Hematopoietic multipotent progenitor cell treated with erythropoietin and hydrocortisone succinate and interleukin-3 and kit ligand, for 6 days (in vitro differentiated cells): ENCODE measurements at regions not wholly inside any gene's neighbourhood (a gene's known extent, or its start where the extent isn't known, plus 50 kb on each side); places are given as distances from the start of the nearest gene placed in this dataset.
A peak's percentile ranks its signal among the peaks of the same experiment; 100 is the strongest.

Source experiments
- DNase-seq: peaks from one replicate; pipeline ENCODE4 v3.0.0-alpha.2; 2015

- no peak for DNase-seq
Measured at GRCh38 chr9:87259543-87260518, 237.8 kb upstream of the DAPK1 start.

- DNase-seq, result peak; percentile 8
Measured at GRCh38 chr9:87263291-87263690, 234.4 kb upstream of the DAPK1 start.

DNA sequence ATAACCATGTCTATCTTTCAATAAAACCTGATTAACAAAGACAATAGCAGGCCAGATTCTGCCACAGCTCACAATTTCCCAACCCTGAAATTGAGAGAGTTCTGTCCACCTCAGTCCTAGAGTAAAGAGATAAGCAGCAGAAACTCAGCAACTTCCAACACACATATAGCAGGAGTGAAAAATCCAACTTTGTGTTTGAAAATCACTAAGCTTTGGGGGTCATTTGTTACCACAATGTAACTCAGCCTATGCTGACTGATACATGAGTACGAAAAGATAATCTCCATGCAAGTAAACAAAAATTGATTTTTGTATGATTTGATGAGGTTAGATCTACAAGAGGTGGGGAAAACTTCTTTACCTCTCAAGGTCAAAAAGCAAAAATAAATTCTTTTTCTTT lies 231.0 kb upstream of the DAPK1 start:
- no peak for DNase-seq

DNA sequence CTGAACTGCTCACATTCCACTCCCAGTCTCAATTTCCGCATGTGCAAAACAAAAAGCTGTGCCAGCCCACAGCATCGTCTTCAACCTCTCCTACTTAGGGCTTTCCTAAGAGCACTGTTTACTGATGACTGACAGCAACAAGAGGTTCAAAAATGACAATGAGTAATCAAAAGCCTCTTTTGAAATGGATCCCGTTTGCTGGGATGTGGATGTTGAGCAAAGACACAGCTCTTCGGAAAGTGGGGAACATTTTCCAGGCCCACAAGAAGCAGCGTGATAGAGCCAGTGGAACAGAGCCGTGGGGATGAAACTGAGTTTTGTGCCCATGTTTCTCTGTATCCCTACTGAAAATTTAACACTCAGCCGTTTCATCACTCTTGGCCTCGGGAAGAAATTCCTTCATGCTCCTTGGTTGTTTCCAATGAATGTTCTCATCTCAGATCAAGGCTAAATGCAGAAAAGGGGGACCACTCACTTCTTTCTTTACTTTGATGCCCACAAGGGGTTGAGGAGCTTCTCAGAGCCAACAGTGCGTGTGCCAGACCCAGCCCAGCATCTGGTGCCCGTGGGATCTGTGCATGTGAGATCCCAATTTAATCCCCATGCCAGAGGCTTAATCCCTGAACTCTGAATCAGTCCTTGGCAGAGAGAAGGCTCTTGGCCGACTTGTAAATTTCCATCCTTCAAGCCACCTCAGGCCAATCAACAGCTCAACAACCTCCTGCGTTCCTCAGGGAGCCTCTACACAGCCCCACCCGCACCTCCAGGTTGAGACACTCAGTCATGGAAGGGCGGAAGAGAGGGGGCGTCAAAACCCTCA lies 230.2 kb upstream of the DAPK1 start:
- no peak for DNase-seq

DNA sequence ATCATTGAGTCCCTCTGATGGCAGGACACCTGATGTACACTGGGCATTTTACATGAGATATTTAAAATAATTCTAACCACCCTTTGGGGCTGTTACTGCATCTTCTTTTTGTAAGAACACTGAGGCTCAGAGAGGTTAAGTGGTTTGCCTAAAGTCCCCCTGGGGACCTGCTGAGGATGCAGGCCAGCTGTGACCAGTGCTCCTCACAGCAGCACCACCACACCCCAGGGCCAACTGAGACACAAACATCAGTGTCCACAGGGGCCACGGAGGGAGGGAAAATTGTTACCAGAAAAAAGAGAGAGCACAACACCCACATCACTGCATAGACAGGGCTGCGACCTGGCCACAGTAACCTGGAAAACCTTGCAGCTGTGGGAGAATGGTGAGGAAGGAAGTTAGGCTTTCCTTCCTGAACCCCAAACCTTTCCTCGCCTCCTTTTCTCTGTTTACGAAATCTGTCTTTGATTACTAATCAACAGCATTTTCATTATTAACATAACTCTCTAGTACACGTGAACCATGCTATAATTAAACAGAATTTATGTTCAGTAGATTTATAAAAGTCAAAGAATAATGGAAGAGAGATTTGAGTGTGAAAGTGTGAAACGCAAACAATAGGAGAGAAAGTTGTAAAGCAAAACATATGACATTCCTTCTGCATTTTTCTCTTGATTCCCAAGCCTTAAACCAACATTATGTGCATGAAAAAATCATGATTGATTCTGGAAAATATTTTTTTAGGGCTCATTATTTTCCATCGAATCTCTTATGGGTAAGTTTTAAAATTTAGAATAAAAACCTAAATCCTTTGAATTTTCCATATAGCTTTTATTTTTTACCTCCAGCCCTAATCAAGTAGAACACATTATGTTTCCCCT lies 228.1 kb upstream of the DAPK1 start:
- DNase-seq, result no peak

DNA sequence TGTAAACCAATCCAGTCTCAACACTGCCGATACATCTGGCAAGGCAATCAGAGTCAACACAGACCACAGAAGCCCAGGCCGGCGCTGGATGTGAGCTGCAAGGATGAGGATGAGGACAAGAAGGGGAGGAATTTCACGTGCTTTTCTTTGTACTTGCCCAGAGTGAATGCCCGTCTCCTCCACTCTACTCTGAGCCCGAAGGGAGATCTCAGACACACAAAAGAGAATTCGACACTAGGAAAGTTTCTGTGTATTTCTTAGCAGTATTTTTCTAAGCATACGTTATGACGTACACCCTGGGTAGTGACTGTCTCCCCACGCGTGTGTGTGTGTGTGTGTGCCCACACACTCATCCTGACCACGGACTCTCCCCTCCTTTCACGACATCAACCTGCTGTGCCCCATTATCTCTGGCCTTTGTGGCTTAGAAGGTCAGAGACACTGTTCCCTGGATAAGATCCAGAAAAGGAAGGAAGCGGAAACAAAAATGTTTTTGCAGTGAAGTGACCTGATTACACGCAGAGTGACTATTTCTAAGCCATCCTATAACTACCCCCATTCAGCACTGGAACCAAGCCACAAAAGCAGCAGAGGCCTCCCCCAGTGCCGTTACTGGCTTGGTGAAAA lies 227.3 kb upstream of the DAPK1 start:
- DNase-seq, result no peak

- no peak for DNase-seq
Measured at GRCh38 chr9:87270848-87271234, 226.8 kb upstream of the DAPK1 start.

- no peak for DNase-seq
Measured at GRCh38 chr9:87271696-87272477, 225.8 kb upstream of the DAPK1 start.

- no peak for DNase-seq
Measured at GRCh38 chr9:87275047-87275725, 222.5 kb upstream of the DAPK1 start.

GRCh38 chr9:87276327-87276841 lies 221.3 kb upstream of the DAPK1 start:
- no peak for DNase-seq

GRCh38 chr9:87276851-87277261 lies 220.8 kb upstream of the DAPK1 start:
- no peak for DNase-seq

DNA sequence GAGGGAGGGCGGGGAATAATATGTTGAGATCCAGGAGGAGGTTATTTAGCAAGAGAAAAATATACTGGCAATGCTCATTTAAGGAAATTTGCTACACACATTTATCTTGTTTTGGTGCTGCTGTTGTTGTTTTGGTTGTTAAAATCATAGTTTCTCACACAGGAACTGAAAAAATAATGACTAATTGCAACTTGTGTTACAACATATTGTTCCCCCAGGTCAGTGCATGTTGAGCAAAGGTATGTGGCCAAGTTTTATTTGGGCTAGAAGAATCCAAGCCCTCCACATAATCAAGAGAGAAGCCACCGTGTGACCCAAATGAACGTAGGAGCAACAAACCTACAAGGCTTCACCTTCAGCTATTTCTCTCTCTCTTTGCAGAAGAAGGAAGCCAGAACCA lies 220.3 kb upstream of the DAPK1 start:
- DNase-seq, result no peak

GRCh38 chr9:87278971-87279733 lies 218.5 kb upstream of the DAPK1 start:
- no peak for DNase-seq

DNA sequence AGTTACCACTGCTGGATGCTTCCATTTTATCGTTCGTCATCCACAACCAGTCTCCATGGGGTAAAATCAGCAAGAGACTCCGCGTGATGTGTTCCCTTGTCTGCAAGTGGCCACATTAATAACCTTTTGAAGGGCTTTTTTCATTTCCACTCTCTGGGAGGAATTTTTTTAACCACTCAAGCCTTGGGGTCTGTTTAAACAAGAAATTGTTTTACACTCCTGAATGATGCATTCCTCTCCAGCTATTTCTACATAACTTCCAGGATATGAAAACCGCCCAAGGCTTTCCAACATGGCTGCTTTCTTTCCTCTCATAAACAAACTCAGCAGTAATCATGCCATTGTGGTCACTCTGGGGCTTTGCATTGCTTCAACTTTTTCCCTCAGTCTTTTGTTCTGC lies 217.2 kb upstream of the DAPK1 start:
- DNase-seq, result no peak

DNA sequence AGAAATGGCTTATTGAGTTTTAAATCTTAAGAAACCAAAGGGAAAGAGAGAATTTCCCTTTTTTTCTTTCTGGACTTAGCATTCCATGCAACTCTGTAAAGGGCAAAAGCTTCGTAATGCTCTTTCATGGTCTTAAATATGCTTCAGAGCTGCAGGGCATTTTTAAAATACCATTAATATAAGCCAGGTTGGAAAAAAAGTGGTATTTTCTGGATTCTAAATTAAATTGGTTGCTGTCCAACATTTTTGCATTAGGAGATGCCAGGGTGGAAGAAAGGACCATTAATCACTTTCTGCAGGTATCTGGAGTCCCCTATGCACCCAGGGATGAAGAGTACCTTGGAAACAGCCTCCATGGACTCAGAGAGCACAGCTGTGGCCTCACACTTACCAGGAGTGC lies 215.1 kb upstream of the DAPK1 start:
- no peak for DNase-seq

- DNase-seq, result no peak
Measured at GRCh38 chr9:87283585-87283984, 214.1 kb upstream of the DAPK1 start.

DNA sequence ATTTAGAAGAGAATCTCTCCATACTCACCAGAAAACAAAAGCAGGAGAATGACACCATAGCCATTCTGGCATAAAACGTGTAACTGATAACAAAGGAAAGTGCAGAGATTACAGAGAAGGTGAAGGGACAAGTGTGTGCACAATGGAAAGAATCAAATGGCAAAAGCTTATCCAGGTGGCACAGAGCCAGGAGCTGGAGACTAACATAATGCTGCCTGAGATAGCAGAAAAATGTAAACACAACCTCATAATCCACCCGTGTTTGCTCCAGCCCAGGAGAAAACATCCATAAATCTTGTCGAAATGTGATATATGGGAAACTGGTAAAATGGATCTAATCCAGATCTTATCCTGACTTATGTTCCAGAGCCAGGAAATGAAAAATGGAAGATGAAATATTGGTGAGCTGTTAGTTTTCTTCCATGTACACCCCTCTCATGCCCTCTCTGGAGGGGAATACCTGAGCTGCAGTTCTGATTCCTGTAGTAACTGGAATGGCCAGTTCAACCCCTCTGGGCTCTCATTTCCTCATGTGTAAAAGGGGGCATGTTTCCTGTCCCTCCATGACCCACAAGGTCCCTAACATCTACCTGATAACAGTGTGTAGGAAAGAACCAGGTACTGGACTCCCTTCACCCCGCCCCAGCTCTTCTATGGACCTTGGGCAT lies 212.3 kb upstream of the DAPK1 start:
- no peak for DNase-seq

DNA sequence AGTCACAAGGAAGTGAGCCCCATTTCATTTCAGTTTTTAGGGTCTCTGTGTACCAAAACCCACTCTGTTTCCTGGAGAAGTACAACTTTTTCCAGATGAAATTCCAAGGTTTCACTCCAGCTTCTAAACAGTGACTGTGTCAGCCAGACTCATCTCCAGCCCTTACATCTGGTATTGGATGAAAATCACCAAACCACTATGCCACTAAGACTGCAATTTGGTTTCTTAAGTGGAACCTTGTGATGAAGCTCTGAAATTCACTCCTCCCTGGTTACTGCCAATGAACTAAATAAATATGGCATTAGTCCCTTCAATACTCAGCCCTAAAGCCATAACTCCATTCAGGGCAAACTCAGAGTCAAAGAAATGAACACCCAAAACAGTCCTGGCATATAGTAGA lies 211.2 kb upstream of the DAPK1 start:
- no peak for DNase-seq
